IMR-90 (cell line): ENCODE measurements at regions not wholly inside any gene's neighbourhood (a gene's known extent, or its start where the extent isn't known, plus 50 kb on each side); places are given as distances from the start of the nearest gene placed in this dataset.

Experiments
- ATAC-seq: fragments of 200-7000 bp; cut with Tn5 transposase; 2 replicates; pipeline ENCODE4 v1.9.1; 2020; ENCODE audit warnings: low read depth, mild to moderate bottlenecking, moderate library complexity
- BruUV-seq: library from RNA; stranded (reverse); fragments of 400-500 nt; replicated peaks from 2 replicates; lab custom pipeline; 2021; lab: Mats Ljungman, UMichigan
- CTCF ChIA-PET: fragments of 300-600 bp; formaldehyde crosslinking; extraction: SDS; loops from one replicate; lab custom pipeline; 2021; ENCODE audit warnings: antibody characterized with exemption; lab: Yijun Ruan, JAX
- POLR2A ChIA-PET: fragments of 300-600 bp; sonication (Branson Sonifier 250); formaldehyde crosslinking; loops from one replicate; lab custom pipeline; 2022; ENCODE audit warnings: antibody characterized with exemption; ENCODE audit not compliant: unreplicated experiment; lab: Charles Lee
- DNase-seq: peaks from one replicate; pipeline ENCODE4 v3.0.0; 2013
- H2AFZ ChIP-seq: replicated peaks from 2 replicates; pipeline ENCODE3; 2013; ENCODE audit warnings: low read length, mild to moderate bottlenecking; ENCODE audit not compliant: poor library complexity
- H2AK5ac ChIP-seq: 2 replicates; pipeline ENCODE4 v1.6.1; 2013; ENCODE audit warnings: low read depth, low read length, inconsistent platforms
- H2AK9ac ChIP-seq: replicated peaks from 2 replicates; pipeline ENCODE3; 2013; ENCODE audit warnings: mild to moderate bottlenecking, low read depth, low read length, moderate library complexity; ENCODE audit not compliant: poor library complexity
- H2BK120ac ChIP-seq: 2 replicates; pipeline ENCODE4 v1.6.1; 2013; ENCODE audit warnings: low read depth, low read length, inconsistent platforms
- H2BK15ac ChIP-seq: 3 replicates; pipeline ENCODE4 v1.6.1; 2013; ENCODE audit warnings: low read depth, low read length, inconsistent platforms
- H2BK20ac ChIP-seq: 2 replicates; pipeline ENCODE4 v1.6.1; 2013; ENCODE audit warnings: low read depth, mild to moderate bottlenecking, inconsistent platforms, low read length, moderate library complexity
- H2BK5ac ChIP-seq: 2 replicates; pipeline ENCODE4 v1.6.1; 2013; ENCODE audit warnings: mild to moderate bottlenecking, low read depth, low read length, inconsistent platforms; ENCODE audit not compliant: poor library complexity, severe bottlenecking
- H3K14ac ChIP-seq: replicated peaks from 2 replicates; pipeline ENCODE4 v1.6.1; 2013; ENCODE audit warnings: low read depth, low read length, inconsistent platforms
- H3K18ac ChIP-seq: 2 replicates; pipeline ENCODE4 v1.6.1; 2013; ENCODE audit warnings: low read depth, low read length, control low read depth
- H3K23ac ChIP-seq: 2 replicates; pipeline ENCODE4 v1.6.1; 2013; ENCODE audit warnings: low read depth, low read length, inconsistent platforms
- H3K27ac ChIP-seq: 2 replicates; pipeline ENCODE4 v1.5.1; 2013; ENCODE audit warnings: mild to moderate bottlenecking, control low read depth, low read length; ENCODE audit not compliant: insufficient read depth
- H3K27me3 ChIP-seq: 2 replicates; pipeline ENCODE4 v1.6.1; 2013; ENCODE audit warnings: low read length; ENCODE audit not compliant: control insufficient read depth, insufficient read depth
- H3K36me3 ChIP-seq: 2 replicates; pipeline ENCODE4 v1.6.1; 2013; ENCODE audit warnings: low read length, mixed read lengths; ENCODE audit not compliant: control insufficient read depth, insufficient read depth
- H3K4ac ChIP-seq: 2 replicates; pipeline ENCODE4 v1.6.1; 2013; ENCODE audit warnings: low read depth, low read length, inconsistent platforms
- H3K4me1 ChIP-seq: 2 replicates; pipeline ENCODE4 v1.6.1; 2013; ENCODE audit warnings: low read length, mixed read lengths; ENCODE audit not compliant: control insufficient read depth, insufficient read depth
- H3K4me2 ChIP-seq: 2 replicates; pipeline ENCODE4 v1.6.1; 2013; ENCODE audit warnings: low read depth, mild to moderate bottlenecking, control low read depth, low read length, moderate library complexity
- H3K4me3 ChIP-seq: 2 replicates; pipeline ENCODE4 v1.5.1; 2013; ENCODE audit warnings: low read depth, mild to moderate bottlenecking, control low read depth, low read length, moderate library complexity; ENCODE audit not compliant: insufficient read depth
- H3K56ac ChIP-seq: 2 replicates; pipeline ENCODE4 v1.6.1; 2013; ENCODE audit warnings: low read length, inconsistent platforms; ENCODE audit not compliant: insufficient read depth; ENCODE audit errors: extremely low read depth
- H3K79me1 ChIP-seq, 2 experiments: 2 replicates each; pipeline ENCODE4 v1.6.1; 2013; ENCODE audit warnings: low read length in 2 of 2, inconsistent platforms in 1 of 2, low read depth in 1 of 2
- H3K9ac ChIP-seq: 2 replicates; pipeline ENCODE4 v1.6.1; 2013; ENCODE audit warnings: low read depth, low read length, control low read depth
- H3K9me1 ChIP-seq: 2 replicates; pipeline ENCODE4 v1.6.1; 2013; ENCODE audit warnings: low read length, inconsistent platforms; ENCODE audit not compliant: insufficient read depth
- H3K9me3 ChIP-seq: 2 replicates; pipeline ENCODE4 v1.6.1; 2013; ENCODE audit warnings: low read length; ENCODE audit not compliant: control insufficient read depth, insufficient read depth
- H4K20me1 ChIP-seq: 2 replicates; pipeline ENCODE4 v1.6.1; 2013; ENCODE audit warnings: low read length, inconsistent platforms; ENCODE audit not compliant: insufficient read depth
- H4K5ac ChIP-seq: 2 replicates; pipeline ENCODE4 v1.6.1; 2013; ENCODE audit warnings: mild to moderate bottlenecking, low read depth, low read length, control low read depth
- H4K8ac ChIP-seq, 2 experiments: 2 replicates each; pipeline ENCODE4 v1.6.1; 2013; ENCODE audit warnings: low read depth in 2 of 2, low read length in 2 of 2, control low read depth in 1 of 2, inconsistent platforms in 1 of 2
- H4K91ac ChIP-seq: 2 replicates; pipeline ENCODE4 v1.6.1; 2013; ENCODE audit warnings: low read depth, low read length, inconsistent platforms; ENCODE audit not compliant: insufficient read depth
- CEBPB ChIP-seq: IDR thresholded peaks from 2 replicates; pipeline ENCODE4 v1.6.1; 2012; ENCODE audit warnings: low read depth, low read length, improper control_type of control experiment
- FOS ChIP-seq: fragments of 150-350 bp; IDR thresholded peaks from 2 replicates; pipeline ENCODE4 v1.6.1; 2016; ENCODE audit warnings: low read depth, low read length
- MAZ ChIP-seq: IDR thresholded peaks from 2 replicates; pipeline ENCODE4 v1.6.1; 2012; ENCODE audit warnings: low read depth, mild to moderate bottlenecking, low read length, improper control_type of control experiment, moderate library complexity, borderline replicate concordance
- MXI1 ChIP-seq: IDR thresholded peaks from 2 replicates; pipeline ENCODE4 v1.6.1; 2012; ENCODE audit warnings: low read depth, mild to moderate bottlenecking, low read length, moderate library complexity, borderline replicate concordance
- NFE2L2 ChIP-seq: fragments of 150-350 bp; IDR thresholded peaks from 2 replicates; pipeline ENCODE4 v1.6.1; 2016; ENCODE audit warnings: low read depth, mild to moderate bottlenecking, low read length
- POLR2A ChIP-seq: IDR thresholded peaks from 2 replicates; pipeline ENCODE4 v1.6.1; 2012; ENCODE audit warnings: mild to moderate bottlenecking, low read depth, low read length
- RCOR1 ChIP-seq: IDR thresholded peaks from 2 replicates; pipeline ENCODE4 v1.6.1; 2012; ENCODE audit warnings: mild to moderate bottlenecking, low read length, improper control_type of control experiment; ENCODE audit not compliant: insufficient replicate concordance
- SMC3 ChIP-seq: fragments of 150-350 bp; IDR thresholded peaks from 2 replicates; pipeline ENCODE4 v1.6.1; 2016; ENCODE audit warnings: low read depth, mild to moderate bottlenecking, antibody characterized with exemption, low read length, moderate library complexity
- WGBS, 2 experiments: methylation state at CpG; one replicate each; pipeline versions ENCODE4 v1.1.5 to v1.1.7; 2013; ENCODE audit warnings: missing lambda C conversion rate in 2 of 2; ENCODE audit not compliant: insufficient read length in 1 of 2; ENCODE audit errors: extremely low coverage in 2 of 2; 5-methylcytosine and 5-hydroxymethylcytosine counted together
- dilution Hi-C: fragments of 300-500 bp; cut with HindIII; formaldehyde crosslinking; loops from one replicate; pipeline ENCODE4 v1.14.3; 2018; ENCODE audit warnings: low sequenced_read_pairs; ENCODE audit not compliant: unreplicated experiment
- in situ Hi-C: fragments of 300-500 bp; cut with MboI; formaldehyde crosslinking; loops from 3 replicates; pipeline ENCODE4 v1.14.3; 2019; ENCODE audit warnings: low sequenced_read_pairs, inconsistent platforms, mixed read lengths
- intact Hi-C: fragments of 100-400 bp; cut with micrococcal nuclease; formaldehyde crosslinking; loops from 2 replicates; pipeline ENCODE4 v1.10.0; 2022

GRCh38 chr20:4592316-4593148 lies 93.7 kb upstream of the PRNP start (continued):
- TF ChIP-seq POLR2A (peak; percentile 29; the same call in 1 of the 2 replicates), MAZ (peak; percentile 34; the same call in 1 of the 2 replicates)

GRCh38 chr20:4591975-4592315 lies 94.3 kb upstream of the PRNP start:
- H3K79me1 ChIP-seq: no peaks in the 10 kb centered on the region
- intact Hi-C loops: loop anchor here (1.0 kb wide), 1 partner anchor 484 kb away; no protein-coding TSS in a partner anchor
- CTCF ChIA-PET: interaction anchor here (0.7 kb wide), 1 partner anchor 10 kb away, joined by 3 read pairs; no protein-coding TSS in a partner anchor
- BruUV-seq: no TSS peak
- H3K9me1 ChIP-seq: no peaks in the 10 kb centered on the region
- in situ Hi-C loops: loop anchor here (5.0 kb wide), 1 partner anchor 485 kb away; no protein-coding TSS in a partner anchor
- peak overlapping the region; percentile 90 for H2AK9ac ChIP-seq
- POLR2A ChIA-PET: no interaction called here
- no peaks in the 10 kb centered on the region for H3K27me3 ChIP-seq
- H4K5ac ChIP-seq: no peak overlapping the region
- no peak overlapping the region for H3K4me2 ChIP-seq
- no peaks in the 10 kb centered on the region for H3K9me3 ChIP-seq
- H3K27ac ChIP-seq: no peak overlapping the region
- dilution Hi-C loops: loop anchor here (25.0 kb wide), 1 partner anchor 330 kb away; no protein-coding TSS in a partner anchor
- H2BK5ac ChIP-seq: no peak overlapping the region
- no peaks in the 10 kb centered on the region for H3K36me3 ChIP-seq
- H3K4me1 ChIP-seq: peaks cover 3% of the 10 kb centered on the region; the same call in 1 of the 2 replicates
- H2BK15ac ChIP-seq: peak overlapping the region; percentile 77; the same call in 2 of the 3 replicates
- peak overlapping the region; percentile 86 for H2BK120ac ChIP-seq
- no peak for DNase-seq
- H2AK5ac ChIP-seq: peak overlapping the region; percentile 78
- ATAC-seq: no peak
- H3K4me3 ChIP-seq: no peak overlapping the region
- H3K18ac ChIP-seq: no peak overlapping the region
- 0 out of 2 replicates have a peak overlapping the region, but pooled peaks have one; percentile 38 for H3K23ac ChIP-seq
- WGBS, 2 experiments: 10% methylated on average over 2 of the region's 10 CpGs; no CpG with 5 or more reads in 1 of the 2 experiments
- H3K9ac ChIP-seq: no peak overlapping the region
- peak overlapping the region; percentile 55; the same call in 1 of the 2 replicates for H4K91ac ChIP-seq
- H2AFZ ChIP-seq: peak overlapping the region; percentile 95
- H2BK20ac ChIP-seq: peak overlapping the region; percentile 88
- peak overlapping the region; percentile 79 for H3K4ac ChIP-seq
- TF ChIP-seq SMC3 (no peak), NFE2L2 (no peak), CEBPB (no peak), RCOR1 (no peak), MXI1 (no peak), FOS (no peak)
- H4K8ac ChIP-seq: peak overlapping the region; percentile 66 to 71; a peak in 3 of 4 replicates
- peak overlapping the region; percentile 33; the same call in 1 of the 2 replicates for H3K14ac ChIP-seq
- H3K56ac ChIP-seq: 0 out of 2 replicates have a peak overlapping the region, but pooled peaks have one; percentile 61
- no peaks in the 10 kb centered on the region for H4K20me1 ChIP-seq
